NCI-H2196 (cell line): ENCODE measurements at regions not wholly inside any gene's neighbourhood (a gene's known extent, or its start where the extent isn't known, plus 50 kb on each side); places are given as distances from the start of the nearest gene placed in this dataset.

Source experiments
- DNase-seq: peaks from one replicate; lab custom pipeline; 2025; ENCODE audit not compliant: unreplicated experiment; lab: John Stamatoyannopoulos, UW

DNA sequence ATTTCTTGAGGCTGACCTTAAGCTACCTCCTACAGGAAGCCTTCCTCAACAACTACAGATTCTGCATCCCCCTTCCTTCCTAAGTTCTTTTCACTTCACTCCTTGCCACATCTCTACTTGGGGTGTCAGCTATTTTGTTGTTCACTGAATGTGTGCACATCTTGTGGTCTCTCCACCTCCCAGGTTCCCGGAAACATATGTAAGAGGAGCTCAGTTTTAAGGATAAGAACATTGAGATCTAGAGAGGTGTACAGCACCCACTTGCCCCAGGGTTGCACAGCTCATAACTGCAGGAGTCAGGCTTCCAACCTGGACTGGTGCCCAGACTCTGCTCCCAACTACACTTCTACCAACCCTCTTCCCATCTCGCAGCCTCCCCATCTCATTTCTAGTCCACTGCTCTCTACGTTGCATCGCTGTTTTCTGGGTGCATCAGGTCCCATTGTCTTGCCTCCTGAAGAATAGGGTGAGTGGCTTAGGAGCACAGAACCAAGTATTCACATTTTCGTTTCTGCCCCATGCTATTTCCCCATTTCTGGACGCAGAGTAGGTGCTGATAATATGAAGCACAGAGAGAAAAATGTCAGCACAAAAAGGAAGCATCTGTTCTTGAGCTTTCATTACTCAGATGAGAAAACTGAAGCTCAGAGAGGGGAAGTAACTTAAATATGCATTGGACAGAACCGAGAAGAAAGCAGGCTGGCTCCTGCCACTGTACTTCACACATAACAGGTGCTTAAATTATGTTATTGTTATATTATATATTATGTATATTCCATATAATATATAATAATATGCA lies 292.0 kb upstream of the CCL2 start:
- no peak for DNase-seq

DNA sequence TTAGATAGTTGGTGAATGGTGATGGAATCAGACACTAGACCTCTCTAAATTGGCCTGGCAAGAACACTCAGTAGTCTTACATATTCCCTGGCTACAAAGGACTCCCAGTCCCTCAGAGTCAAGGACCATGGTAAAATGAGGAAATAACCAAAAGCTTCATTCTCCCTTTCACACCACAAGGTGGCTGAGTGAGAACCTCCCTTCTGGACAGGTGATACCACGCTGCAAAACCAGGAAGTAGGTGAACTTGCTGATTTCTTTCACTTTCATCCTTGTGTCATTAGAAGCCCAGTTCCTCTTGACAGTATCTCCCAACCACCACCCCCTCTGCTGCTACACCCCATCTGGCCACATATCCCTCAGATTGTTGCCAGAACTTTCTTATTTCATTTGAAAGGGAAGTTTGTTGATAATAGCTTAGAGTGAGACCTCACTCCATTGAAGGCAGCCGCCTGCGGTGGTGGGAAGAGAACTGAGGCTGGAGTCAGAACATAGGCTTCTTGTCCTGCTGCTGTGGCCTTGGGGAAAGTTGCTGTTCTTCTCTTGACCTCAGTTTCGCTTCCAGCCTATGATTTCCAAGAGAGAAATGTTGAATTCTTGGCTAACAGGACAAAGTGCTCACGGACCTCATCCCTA lies 290.6 kb upstream of the CCL2 start:
- DNase-seq: peak; percentile 1

- no peak for DNase-seq
Measured at GRCh38 chr17:33966410-33967059, 288.6 kb upstream of the CCL2 start.

- no peak for DNase-seq
Measured at GRCh38 chr17:33967608-33968349, 287.3 kb upstream of the CCL2 start.

- no peak for DNase-seq
Measured at GRCh38 chr17:33968350-33969044, 286.6 kb upstream of the CCL2 start.

- DNase-seq: no peak
Measured at GRCh38 chr17:33970279-33970678, 284.8 kb upstream of the CCL2 start.

GRCh38 chr17:33972763-33973162 lies 282.3 kb upstream of the CCL2 start:
- no peak for DNase-seq

DNA sequence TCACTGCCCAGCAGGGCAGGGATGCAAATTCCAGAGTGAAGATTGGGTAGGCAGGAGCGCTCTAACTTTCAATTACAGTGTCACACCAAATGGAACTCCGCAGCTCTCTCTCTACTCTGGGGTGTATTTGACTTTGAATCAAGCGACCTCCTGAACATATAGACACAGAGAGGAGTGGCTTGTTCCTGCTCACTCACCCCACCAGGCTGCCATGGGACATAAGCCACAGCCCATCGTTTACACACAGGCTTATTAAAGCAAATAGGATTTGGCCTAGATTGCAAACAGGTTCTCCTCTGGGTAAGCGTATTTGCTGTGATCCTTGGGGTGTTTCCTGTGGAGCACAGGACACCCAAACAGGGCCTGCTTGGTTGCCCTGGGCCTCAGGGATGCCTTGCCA lies 281.6 kb upstream of the CCL2 start:
- DNase-seq: no peak

DNA sequence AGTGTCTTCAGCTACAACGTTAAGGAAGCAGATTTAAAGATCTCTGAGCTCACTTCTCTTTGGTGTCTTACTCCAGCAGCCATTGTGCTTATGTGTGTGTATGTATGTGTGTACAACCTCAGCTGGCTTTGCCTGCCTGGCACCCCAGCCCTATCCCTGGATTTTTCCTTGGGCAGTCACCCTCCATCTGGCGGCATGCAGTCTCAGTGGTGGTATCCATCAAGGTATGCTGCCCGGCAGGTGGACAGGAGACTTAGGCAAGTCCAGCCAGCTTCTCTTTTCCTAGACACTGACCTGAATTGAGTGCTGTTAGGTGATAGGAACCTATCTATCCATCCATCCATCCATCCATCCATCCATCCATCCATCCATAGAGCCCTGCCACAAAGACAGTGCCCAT lies 280.8 kb upstream of the CCL2 start:
- no peak for DNase-seq

DNA sequence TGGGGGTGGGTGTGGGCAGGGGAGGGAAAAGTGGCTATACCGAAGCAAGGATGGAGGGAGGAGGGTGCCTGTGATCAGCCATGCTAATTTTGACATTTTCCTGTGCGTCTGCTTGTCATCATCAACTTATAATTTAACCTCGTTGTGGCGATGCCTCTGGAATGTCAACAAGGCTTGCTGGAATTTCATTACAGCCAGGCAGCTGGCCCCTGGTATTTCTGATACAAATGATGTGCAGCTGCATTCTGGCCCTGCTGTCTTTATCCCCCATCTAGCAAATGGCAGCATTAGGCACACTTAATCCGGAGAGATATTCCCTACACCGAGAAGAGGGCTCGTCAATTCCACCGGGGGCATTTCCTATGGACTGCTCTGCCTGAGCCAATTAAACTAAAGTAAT lies 278.3 kb upstream of the CCL2 start:
- no peak for DNase-seq

DNA sequence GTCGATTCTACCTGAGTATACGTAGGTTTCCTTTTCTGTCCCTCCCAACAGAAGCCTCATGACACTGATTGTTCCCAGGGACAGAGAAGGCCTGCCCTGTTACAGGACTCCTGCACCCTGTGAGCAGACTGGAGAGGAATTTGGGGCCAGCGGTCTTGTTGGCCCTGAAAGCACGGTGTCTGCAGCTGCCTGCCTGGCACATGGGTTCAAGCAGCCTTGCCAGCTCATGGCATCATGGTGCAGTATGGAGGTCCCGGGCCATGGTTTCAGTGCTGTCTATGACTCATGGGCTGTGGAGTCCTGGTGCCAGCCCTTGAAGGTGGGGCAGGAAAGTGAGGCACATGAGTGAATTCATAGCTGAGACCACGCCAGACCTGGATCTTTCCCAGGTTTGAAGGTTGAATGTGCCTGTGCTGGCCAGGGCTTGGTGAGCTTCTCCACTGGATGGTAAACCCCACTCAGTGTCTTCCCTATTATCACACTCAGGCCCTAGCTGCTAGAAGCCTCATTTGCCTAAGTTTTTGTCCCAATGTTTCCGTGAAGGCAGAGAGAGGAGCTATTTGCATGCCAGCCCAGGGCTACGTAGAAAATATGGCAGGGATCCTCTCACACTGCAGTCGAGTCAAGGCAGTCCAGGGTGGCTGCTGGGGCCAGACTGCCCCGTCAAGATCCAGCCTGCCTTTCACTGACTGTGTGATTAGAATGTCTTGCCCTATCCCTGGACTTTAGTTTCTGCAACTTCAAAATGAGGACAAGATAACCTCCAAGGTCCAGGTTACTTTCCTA lies 277.2 kb upstream of the CCL2 start:
- DNase-seq: no peak

DNA sequence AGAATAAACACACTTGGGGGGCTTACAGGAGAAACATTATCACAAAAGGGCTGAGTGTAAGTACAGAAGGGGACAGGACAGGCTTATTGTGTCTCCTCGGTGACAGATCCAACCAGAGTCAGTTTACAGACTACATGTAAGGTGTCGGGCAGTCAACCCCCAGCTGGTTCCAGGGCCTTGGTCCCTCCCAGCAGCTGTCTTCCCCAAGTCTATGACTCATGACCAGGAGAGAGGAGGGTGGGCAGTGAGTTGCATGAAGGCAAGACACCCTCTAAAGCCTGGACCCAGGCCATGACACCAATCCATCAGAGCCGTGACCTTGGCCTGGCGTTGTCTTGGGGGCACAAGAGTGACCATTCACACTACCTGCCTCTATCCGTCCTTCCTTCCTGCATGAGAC lies 276.2 kb upstream of the CCL2 start:
- no peak for DNase-seq

DNA sequence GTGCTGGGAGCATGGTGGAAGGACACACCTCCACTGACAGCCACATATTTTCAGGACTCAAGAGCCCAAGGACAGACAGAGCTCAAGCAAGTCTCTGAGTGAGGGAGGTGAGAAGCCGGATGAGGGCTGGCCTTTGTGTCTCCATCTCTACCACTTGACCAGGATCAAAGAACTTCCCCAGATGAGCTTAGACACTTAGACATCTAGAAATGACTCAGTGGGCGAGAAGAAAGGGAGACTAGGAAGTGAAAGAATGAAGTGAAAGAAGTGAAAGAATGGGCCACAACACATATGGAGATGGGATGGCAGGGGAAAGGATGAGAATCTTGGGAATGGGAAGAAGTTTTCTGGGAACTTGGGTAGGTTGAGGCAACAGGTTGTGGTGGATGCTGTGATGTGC lies 274.9 kb upstream of the CCL2 start:
- DNase-seq: no peak

DNA sequence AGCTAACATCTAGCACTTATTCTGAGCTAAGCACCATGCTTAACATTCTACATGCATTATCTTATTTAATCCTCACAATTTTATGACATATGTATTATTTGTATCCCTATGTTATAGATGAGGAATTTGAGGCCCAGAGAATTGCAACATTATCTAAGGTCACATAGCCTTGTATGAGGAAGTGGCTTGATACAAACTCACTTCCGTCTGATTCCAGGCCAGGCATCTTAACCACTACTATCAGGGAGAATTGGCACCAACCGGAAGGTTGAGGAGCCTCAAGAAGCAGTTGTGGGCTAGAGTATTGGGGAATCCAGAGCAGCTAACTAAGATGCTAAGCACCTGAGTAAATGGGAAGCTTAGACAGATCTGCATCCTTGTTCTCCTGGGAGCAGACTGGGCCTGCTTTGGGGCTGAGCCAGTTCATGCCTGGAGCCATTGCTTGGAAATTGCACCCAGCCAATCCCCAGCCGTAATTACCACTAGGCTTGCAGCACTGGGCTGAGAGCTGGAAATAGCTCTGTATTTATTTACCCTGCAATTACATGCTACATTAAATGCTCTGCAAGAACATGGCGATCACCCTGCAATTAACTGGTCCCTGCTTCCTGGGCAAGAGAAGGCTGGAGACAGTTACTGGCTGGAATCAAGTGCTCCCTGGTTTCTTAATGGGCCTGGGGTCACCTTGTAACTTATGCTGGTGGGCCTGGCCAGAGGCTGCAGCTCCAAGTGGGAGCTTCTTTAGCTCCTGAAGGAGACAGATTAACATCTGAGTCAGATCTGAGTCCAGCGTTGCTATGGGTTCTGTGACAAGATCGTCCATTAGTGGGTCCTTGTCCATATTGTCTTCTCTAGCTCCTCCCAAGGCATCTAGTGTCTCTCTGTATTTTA lies 273.1 kb upstream of the CCL2 start:
- no peak for DNase-seq

GRCh38 chr17:33982909-33983308 lies 272.2 kb upstream of the CCL2 start:
- no peak for DNase-seq

GRCh38 chr17:33983824-33984574 lies 271.1 kb upstream of the CCL2 start:
- no peak for DNase-seq

DNA sequence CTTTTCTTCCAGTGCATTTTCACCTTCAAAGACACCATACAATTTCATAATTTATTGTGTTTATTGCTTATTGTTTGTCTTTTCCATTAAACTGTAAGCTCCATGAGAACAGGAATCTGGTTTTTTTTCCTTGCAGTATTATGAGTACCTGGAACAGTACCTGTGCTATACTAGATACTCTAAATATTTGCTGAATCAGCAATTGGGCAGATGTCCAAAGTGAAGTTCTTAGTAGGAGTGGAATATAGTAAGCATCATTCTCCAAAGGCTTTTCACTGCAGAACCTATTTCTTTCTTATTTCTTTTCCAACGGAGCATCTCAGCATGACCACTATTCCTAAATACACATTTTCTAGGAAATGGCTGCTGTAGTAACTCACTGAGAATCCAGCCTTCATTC lies 269.0 kb upstream of the CCL2 start:
- DNase-seq: no peak

- no peak for DNase-seq
Measured at GRCh38 chr17:33986566-33986965, 268.5 kb upstream of the CCL2 start.

GRCh38 chr17:33987162-33987561 lies 267.9 kb upstream of the CCL2 start:
- DNase-seq: no peak
